H9 (cell line): ENCODE measurements at regions not wholly inside any gene's neighbourhood (a gene's known extent, or its start where the extent isn't known, plus 50 kb on each side); places are given as distances from the start of the nearest gene placed in this dataset.

Source experiments
- DNase-seq: peaks from one replicate; pipeline ENCODE4 v3.0.0-alpha.2; 2017
- H2AFZ ChIP-seq: one replicate; pipeline ENCODE4 v1.6.1; 2013; ENCODE audit warnings: mild to moderate bottlenecking, low read length, control low read depth, moderate library complexity
- H2AK5ac ChIP-seq: 2 replicates; pipeline ENCODE4 v1.6.1; 2013; ENCODE audit warnings: low read length, control low read depth, mixed read lengths; ENCODE audit not compliant: insufficient read length
- H2BK120ac ChIP-seq: one replicate; pipeline ENCODE4 v1.6.1; 2013; ENCODE audit warnings: low read depth, mild to moderate bottlenecking, low read length, control low read depth, inconsistent platforms; ENCODE audit not compliant: poor library complexity, severe bottlenecking
- H2BK12ac ChIP-seq: 2 replicates; pipeline ENCODE4 v1.6.1; 2013; ENCODE audit warnings: low read length, control low read depth, mixed read lengths, low read depth; ENCODE audit not compliant: insufficient read length
- H2BK15ac ChIP-seq: 2 replicates; pipeline ENCODE4 v1.6.1; 2013; ENCODE audit warnings: low read depth, low read length, control low read depth
- H2BK20ac ChIP-seq: one replicate; pipeline ENCODE4 v1.6.1; 2013; ENCODE audit warnings: low read depth, mild to moderate bottlenecking, low read length, control low read depth, inconsistent platforms; ENCODE audit not compliant: poor library complexity, severe bottlenecking
- H2BK5ac ChIP-seq: 2 replicates; pipeline ENCODE4 v1.6.1; 2013; ENCODE audit warnings: low read length, control low read depth, mixed read lengths; ENCODE audit not compliant: insufficient read length
- H3K14ac ChIP-seq: 2 replicates; pipeline ENCODE4 v1.6.1; 2013; ENCODE audit warnings: low read length, control low read depth; ENCODE audit not compliant: insufficient read depth
- H3K18ac ChIP-seq: 2 replicates; pipeline ENCODE4 v1.6.1; 2013; ENCODE audit warnings: low read depth, mild to moderate bottlenecking, mixed read lengths, low read length, control low read depth; ENCODE audit not compliant: insufficient read length
- H3K23ac ChIP-seq: 2 replicates; pipeline ENCODE4 v1.6.1; 2013; ENCODE audit warnings: low read length, control low read depth, mixed read lengths, low read depth; ENCODE audit not compliant: insufficient read length
- H3K23me2 ChIP-seq: 2 replicates; pipeline ENCODE4 v1.6.1; 2013; ENCODE audit warnings: low read depth, mild to moderate bottlenecking, mixed read lengths, low read length, control low read depth; ENCODE audit not compliant: insufficient read length, poor library complexity, severe bottlenecking
- H3K27ac ChIP-seq: 2 replicates; pipeline ENCODE4 v1.5.1; 2013; ENCODE audit warnings: low read length, control low read depth, mixed read lengths, low read depth; ENCODE audit not compliant: insufficient read length
- H3K27me3 ChIP-seq: 2 replicates; pipeline ENCODE4 v1.6.1; 2013; ENCODE audit warnings: low read length, control low read depth, inconsistent platforms; ENCODE audit not compliant: insufficient read depth
- H3K4ac ChIP-seq: 2 replicates; pipeline ENCODE4 v1.6.1; 2013; ENCODE audit warnings: low read depth, mild to moderate bottlenecking, control low read depth, inconsistent platforms, low read length, moderate library complexity
- H3K4me1 ChIP-seq: 2 replicates; pipeline ENCODE4 v1.6.1; 2013; ENCODE audit warnings: low read length, control low read depth, inconsistent platforms; ENCODE audit not compliant: insufficient read depth
- H3K4me2 ChIP-seq: 2 replicates; pipeline ENCODE4 v1.6.1; 2013; ENCODE audit warnings: low read length, control low read depth, mixed read lengths; ENCODE audit not compliant: insufficient read length, insufficient read depth
- H3K56ac ChIP-seq: 2 replicates; pipeline ENCODE4 v1.6.1; 2013; ENCODE audit warnings: low read depth, mild to moderate bottlenecking, mixed read lengths, low read length, control low read depth; ENCODE audit not compliant: insufficient read length
- H3K79me1 ChIP-seq: 2 replicates; pipeline ENCODE4 v1.6.1; 2013; ENCODE audit warnings: low read depth, mild to moderate bottlenecking, moderate library complexity, low read length, control low read depth, inconsistent platforms; ENCODE audit not compliant: insufficient read depth, poor library complexity, severe bottlenecking
- H3K79me2 ChIP-seq: 2 replicates; pipeline ENCODE4 v1.6.1; 2013; ENCODE audit warnings: low read length, control low read depth, inconsistent platforms; ENCODE audit not compliant: insufficient read depth
- H3K9ac ChIP-seq: 2 replicates; pipeline ENCODE4 v1.6.1; 2013; ENCODE audit warnings: low read length, control low read depth, mixed read lengths; ENCODE audit not compliant: insufficient read length; ENCODE audit errors: extremely low read depth
- H3K9me3 ChIP-seq: one replicate; pipeline ENCODE4 v1.6.1; 2013; ENCODE audit warnings: low read depth, low read length, inconsistent platforms; ENCODE audit not compliant: control insufficient read depth
- H3T11ph ChIP-seq: one replicate; pipeline ENCODE4 v1.6.1; 2013; ENCODE audit warnings: mild to moderate bottlenecking, low read length, control low read depth, inconsistent platforms
- H4K20me1 ChIP-seq: one replicate; pipeline ENCODE4 v1.6.1; 2013; ENCODE audit not compliant: control insufficient read depth, insufficient read length, insufficient read depth
- H4K5ac ChIP-seq: 2 replicates; pipeline ENCODE4 v1.6.1; 2013; ENCODE audit warnings: low read depth, mild to moderate bottlenecking, mixed read lengths, low read length, control low read depth; ENCODE audit not compliant: insufficient read length
- H4K8ac ChIP-seq: replicated peaks from 2 replicates; pipeline ENCODE4 v1.6.1; 2013; ENCODE audit warnings: low read length, control low read depth, mixed read lengths, low read depth; ENCODE audit not compliant: insufficient read length
- H4K91ac ChIP-seq: 2 replicates; pipeline ENCODE4 v1.6.1; 2013; ENCODE audit warnings: low read depth, mild to moderate bottlenecking, moderate library complexity, mixed read lengths, low read length, control low read depth; ENCODE audit not compliant: insufficient read length
- H3K27ac Mint-ChIP-seq, 3 experiments: 2 replicates in 2 of 3; 3 replicates in 1 of 3; pipeline ENCODE4 v1.8.0; 2020 to 2021; ENCODE audit warnings: mixed read lengths in 3 of 3, mild to moderate bottlenecking in 1 of 3, moderate library complexity in 1 of 3
- H3K27me3 Mint-ChIP-seq: 2 replicates; pipeline ENCODE4 v1.8.0; 2021; ENCODE audit warnings: low read depth, mild to moderate bottlenecking, moderate library complexity, mixed read lengths
- H3K36me3 Mint-ChIP-seq, 3 experiments: 2 replicates in 2 of 3; 3 replicates in 1 of 3; pipeline ENCODE4 v1.8.0; 2020 to 2021; ENCODE audit warnings: low read depth in 3 of 3, mixed read lengths in 3 of 3; ENCODE audit not compliant: insufficient read depth in 1 of 3
- H3K4me1 Mint-ChIP-seq, 2 experiments: 2 replicates each; pipeline ENCODE4 v1.8.0; 2020; ENCODE audit warnings: mixed read lengths in 2 of 2
- H3K4me3 Mint-ChIP-seq, 2 experiments: 2 replicates in 1 of 2; 3 replicates in 1 of 2; pipeline ENCODE4 v1.8.0; 2020 to 2021; ENCODE audit warnings: mild to moderate bottlenecking in 2 of 2, mixed read lengths in 2 of 2, moderate library complexity in 1 of 2
- H3K9me3 Mint-ChIP-seq, 2 experiments: 2 replicates in 1 of 2; 3 replicates in 1 of 2; pipeline ENCODE4 v1.8.0; 2020; ENCODE audit warnings: mild to moderate bottlenecking in 2 of 2, mixed read lengths in 2 of 2, moderate library complexity in 1 of 2
- WGBS: extraction: QIAGEN DNeasy Blood & Tissue Kit; methylation state at CpG from one replicate; pipeline ENCODE4 v1.1.7; 2013; ENCODE audit warnings: missing lambda C conversion rate, low lambda C conversion rate, mixed read lengths; ENCODE audit not compliant: insufficient read length; ENCODE audit errors: extremely low coverage; 5-methylcytosine and 5-hydroxymethylcytosine counted together
- TF ChIP-seq, protein P1 (sequence below): fragments of 200-600 bp; sonication (generic); conservative IDR thresholded peaks from 3 replicates; pipeline ENCODE4 v1.8.0; 2021; ENCODE audit warnings: antibody characterized with exemption, mild to moderate bottlenecking

DNA sequence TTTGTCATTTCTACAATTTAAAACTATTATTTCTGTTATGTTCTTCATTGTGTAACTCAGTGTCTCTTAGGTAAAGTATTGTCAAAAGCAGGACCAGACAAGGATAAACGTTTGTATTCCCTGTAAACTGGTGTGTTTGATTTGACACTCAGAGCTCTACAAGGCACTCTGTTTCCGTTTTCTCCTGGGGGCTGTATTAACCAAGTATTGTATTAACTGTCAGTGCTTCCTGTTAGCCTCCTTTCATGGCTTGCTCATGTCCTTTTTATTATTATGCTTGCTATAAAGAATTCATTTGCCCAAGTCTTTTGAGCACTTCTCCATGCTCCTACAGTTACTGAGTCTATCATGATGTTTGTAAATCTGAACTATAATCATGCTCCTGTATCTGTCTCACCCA lies 323.7 kb downstream of the LPIN1 start:
- peaks cover 12 to 14% of the 10 kb centered on the region in 2 experiments for H3K4me1 Mint-ChIP-seq
- WGBS, result no CpG with 5 or more reads among the region's 2 CpGs
- Histone ChIP-seq H2BK120ac (no peak overlapping the region), H3K23me2 (no peaks in the 10 kb centered on the region), H3K4me2 (no peak overlapping the region), H3K9ac (no peak overlapping the region), H2AFZ (no peak overlapping the region), H4K5ac (no peak overlapping the region), H3K18ac (no peak overlapping the region), H3K27ac (no peak overlapping the region), H2BK20ac (no peak overlapping the region), H3K4ac (no peak overlapping the region), H2BK12ac (no peak overlapping the region), H3T11ph (no peak overlapping the region), H4K20me1 (no peaks in the 10 kb centered on the region), H4K91ac (no peak overlapping the region), H3K9me3 (no peaks in the 10 kb centered on the region), H3K79me1 (no peaks in the 10 kb centered on the region), H3K56ac (no peak overlapping the region), H4K8ac (no peak overlapping the region), H3K14ac (no peak overlapping the region), H2BK5ac (no peak overlapping the region), H3K27me3 (no peaks in the 10 kb centered on the region), H3K4me1 (no peaks in the 10 kb centered on the region), H2AK5ac (no peak overlapping the region), H3K23ac (no peak overlapping the region), H3K79me2 (no peaks in the 10 kb centered on the region), H2BK15ac (no peak overlapping the region)
- H3K27ac Mint-ChIP-seq, result no peak overlapping the region
- no peaks in the 10 kb centered on the region for H3K27me3 Mint-ChIP-seq
- TF ChIP-seq, protein P1, sequence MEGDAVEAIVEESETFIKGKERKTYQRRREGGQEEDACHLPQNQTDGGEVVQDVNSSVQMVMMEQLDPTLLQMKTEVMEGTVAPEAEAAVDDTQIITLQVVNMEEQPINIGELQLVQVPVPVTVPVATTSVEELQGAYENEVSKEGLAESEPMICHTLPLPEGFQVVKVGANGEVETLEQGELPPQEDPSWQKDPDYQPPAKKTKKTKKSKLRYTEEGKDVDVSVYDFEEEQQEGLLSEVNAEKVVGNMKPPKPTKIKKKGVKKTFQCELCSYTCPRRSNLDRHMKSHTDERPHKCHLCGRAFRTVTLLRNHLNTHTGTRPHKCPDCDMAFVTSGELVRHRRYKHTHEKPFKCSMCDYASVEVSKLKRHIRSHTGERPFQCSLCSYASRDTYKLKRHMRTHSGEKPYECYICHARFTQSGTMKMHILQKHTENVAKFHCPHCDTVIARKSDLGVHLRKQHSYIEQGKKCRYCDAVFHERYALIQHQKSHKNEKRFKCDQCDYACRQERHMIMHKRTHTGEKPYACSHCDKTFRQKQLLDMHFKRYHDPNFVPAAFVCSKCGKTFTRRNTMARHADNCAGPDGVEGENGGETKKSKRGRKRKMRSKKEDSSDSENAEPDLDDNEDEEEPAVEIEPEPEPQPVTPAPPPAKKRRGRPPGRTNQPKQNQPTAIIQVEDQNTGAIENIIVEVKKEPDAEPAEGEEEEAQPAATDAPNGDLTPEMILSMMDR, result no peak
- H3K4me3 Mint-ChIP-seq, result no peak overlapping the region
- no peaks in the 10 kb centered on the region for H3K36me3 Mint-ChIP-seq
- no peak for DNase-seq
- H3K9me3 Mint-ChIP-seq, result no peaks in the 10 kb centered on the region; a peak in 1 of 5 replicates
